ENCODE measurements at regions not wholly inside any gene's neighbourhood (a gene's known extent, or its start where the extent isn't known, plus 50 kb on each side); places are given as distances from the start of the nearest gene placed in this dataset.

GRCh38 chr14:98309591-98309990, 962.4 kb downstream of the BCL11B start:
- TF ChIP-seq MYC (IDR thresholded peaks at IDR 0.05; ENCODE audit: low read depth, low read length) (no peak), CTCF (IDR thresholded peaks at IDR 0.05; ENCODE audit: low read depth, low read length) (no peak), POLR2A (IDR thresholded peaks at IDR 0.05; ENCODE audit: extremely low read depth, insufficient read length) (no peak)

Measured in NB4 (cell line).